GM12891 (cell line): ENCODE measurements at regions not wholly inside any gene's neighbourhood (a gene's known extent, or its start where the extent isn't known, plus 50 kb on each side); places are given as distances from the start of the nearest gene placed in this dataset.

Source experiments
- POLR2A ChIP-seq: IDR thresholded peaks from 2 replicates; pipeline ENCODE4 v1.6.1; 2011; ENCODE audit warnings: low read depth, low read length, control low read depth
- POLR2AphosphoS5 ChIP-seq: IDR thresholded peaks from 2 replicates; pipeline ENCODE4 v1.6.1; 2011; ENCODE audit warnings: low read depth, low read length, control low read depth
- POU2F2 ChIP-seq: IDR thresholded peaks from 2 replicates; pipeline ENCODE4 v1.6.1; 2011; ENCODE audit warnings: low read depth, mild to moderate bottlenecking, control low read depth, low read length, moderate library complexity
- SPI1 ChIP-seq: IDR thresholded peaks from 2 replicates; pipeline ENCODE4 v1.6.1; 2011; ENCODE audit warnings: low read depth, low read length, control low read depth

DNA sequence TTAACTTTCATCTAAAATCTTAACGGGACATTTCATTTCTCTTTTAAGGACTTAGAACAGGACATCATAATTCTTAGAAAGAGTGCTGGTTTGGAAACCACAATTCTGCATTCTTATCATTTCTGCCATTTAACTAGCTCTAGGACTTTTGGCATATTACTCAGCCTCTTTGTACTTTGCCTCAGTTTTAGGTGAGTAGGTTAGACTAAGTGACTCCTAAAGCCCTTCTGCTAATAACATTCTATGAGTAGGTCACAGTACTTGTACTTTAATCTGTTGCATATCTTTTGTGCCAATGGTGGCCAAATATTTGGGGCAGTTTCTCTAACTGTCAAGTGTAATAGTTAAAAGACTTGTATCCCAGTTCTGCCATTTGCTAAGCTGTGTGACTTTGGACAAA, 115.4 kb upstream of the NUDT6 start:
- TF ChIP-seq POLR2A (no peak), POU2F2 (no peak), POLR2AphosphoS5 (no peak), SPI1 (no peak)
